Activated CD4-positive, alpha-beta T cell treated with anti-CD3 and anti-CD28 coated beads for 24 hours (primary cell): ENCODE measurements at regions not wholly inside any gene's neighbourhood (a gene's known extent, or its start where the extent isn't known, plus 50 kb on each side); places are given as distances from the start of the nearest gene placed in this dataset.
"Not testable (repeated sequence)": the region's sequence is repeated elsewhere in the genome, so short reads cannot be mapped to it uniquely, and the experiment has no call there.

Experiments used
- DNase-seq, 2 donors: peaks; one replicate each; pipeline ENCODE4 v3.0.0-alpha.2; 2020; ENCODE audit warnings: low read depth in 2 of 2

GRCh38 chr18:59848002-59848401 lies 51.8 kb upstream of the PMAIP1 start:
- DNase-seq = no peak

GRCh38 chr18:59847491-59847846 lies 52.3 kb upstream of the PMAIP1 start:
- not testable (repeated sequence) for DNase-seq

GRCh38 chr18:59846814-59847490 lies 52.8 kb upstream of the PMAIP1 start:
- peak in 1 of 2 donors; percentile 38 for DNase-seq

DNA sequence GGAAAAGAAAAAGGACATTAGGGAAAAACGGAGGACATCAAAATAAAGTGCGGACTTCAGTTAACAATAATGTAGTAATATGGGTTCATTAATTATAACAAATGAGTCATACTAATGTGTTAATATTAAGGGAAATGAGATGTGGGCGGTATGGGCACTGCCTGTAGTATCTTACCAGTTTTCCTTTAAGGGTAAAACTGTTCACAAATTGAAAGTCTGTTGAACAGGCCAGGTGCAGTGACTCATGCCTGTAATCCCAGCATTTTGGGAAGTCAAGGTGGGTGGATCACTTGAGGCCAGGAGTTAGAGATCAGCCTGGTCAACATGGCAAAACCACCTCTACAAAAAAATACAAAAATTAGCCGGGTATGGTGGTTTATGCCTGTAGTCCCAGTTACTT lies 56.8 kb upstream of the PMAIP1 start:
- no peak for DNase-seq

GRCh38 chr18:59839931-59840685 lies 59.7 kb upstream of the PMAIP1 start:
- no peak for DNase-seq

DNA sequence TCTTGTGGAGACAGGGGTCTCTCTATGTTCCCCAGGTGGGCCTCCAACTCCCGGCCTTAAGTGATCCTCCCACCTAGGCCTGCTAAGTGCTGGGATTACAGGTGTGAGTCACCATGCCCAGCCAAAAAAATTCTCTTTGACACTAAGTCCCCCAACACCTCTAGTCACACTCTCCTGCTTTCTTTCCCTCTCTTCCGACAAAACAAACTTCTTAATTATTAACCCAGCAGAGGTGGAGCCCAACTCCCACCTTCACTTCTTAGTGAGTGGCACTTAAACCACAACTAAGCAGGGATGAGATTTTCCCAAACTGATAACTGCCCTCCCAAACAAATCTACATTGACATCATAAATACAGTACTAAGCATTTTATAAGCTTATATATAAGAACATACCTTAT lies 60.5 kb upstream of the PMAIP1 start:
- no peak for DNase-seq

- peak in 1 of 2 donors; percentile 18 for DNase-seq
These were observed 62.2 kb upstream of the PMAIP1 start for GRCh38 chr18:59837586-59837985.

DNA sequence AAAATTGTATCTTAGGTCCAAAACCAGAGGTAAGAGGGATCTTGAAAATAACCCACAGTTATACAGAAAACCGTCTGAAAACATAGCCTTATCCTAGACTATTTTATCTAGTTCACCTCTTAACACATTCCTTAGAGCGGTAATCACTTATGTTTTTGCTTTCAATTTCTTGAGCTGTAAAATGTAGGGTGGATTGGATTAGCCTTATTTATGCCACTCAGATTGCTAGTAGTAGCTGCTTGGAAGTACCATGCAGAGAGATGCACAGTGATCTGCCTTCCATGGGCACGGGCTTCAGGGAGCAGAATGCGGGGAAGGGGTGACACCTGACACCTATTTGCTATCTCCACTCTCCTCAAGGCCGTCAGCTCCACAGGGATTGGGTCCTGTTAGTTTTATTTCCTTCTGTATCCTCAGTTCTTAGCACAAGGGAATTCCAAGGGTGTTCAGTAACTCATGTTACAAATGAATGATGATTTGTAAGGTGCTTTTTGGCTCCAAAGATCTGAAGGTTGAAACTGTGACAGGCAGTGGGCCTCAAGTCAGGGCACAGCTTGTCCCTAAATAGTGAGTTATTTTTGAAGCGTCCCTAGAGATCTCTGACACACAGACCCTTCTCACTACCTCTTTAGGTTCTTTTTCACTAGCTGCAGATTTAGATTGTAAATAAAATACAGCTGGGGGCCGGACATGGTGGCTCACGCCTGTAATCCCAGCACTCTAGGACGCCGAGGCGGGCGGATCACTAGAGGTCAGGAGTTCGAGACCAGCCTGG lies 64.0 kb upstream of the PMAIP1 start:
- no peak for DNase-seq

DNA sequence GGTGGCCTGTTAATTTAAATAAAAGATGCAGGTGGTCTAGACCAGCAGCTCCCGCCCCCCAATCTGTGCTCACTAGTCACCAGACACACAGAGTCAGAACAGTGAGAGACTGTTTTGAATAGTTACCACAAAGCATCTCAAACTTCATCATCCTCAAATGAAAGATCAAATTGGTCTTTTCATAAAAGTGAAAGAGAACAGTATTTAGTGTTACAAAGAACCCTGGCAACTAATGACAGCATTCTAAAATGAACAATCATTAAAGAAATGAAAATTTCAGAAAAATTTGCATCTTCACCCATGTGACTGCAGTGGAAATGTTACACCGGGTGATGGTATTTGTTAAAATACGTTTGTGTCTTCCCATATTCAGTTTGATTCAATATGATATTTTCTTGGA lies 65.5 kb upstream of the PMAIP1 start:
- DNase-seq = no peak

DNA sequence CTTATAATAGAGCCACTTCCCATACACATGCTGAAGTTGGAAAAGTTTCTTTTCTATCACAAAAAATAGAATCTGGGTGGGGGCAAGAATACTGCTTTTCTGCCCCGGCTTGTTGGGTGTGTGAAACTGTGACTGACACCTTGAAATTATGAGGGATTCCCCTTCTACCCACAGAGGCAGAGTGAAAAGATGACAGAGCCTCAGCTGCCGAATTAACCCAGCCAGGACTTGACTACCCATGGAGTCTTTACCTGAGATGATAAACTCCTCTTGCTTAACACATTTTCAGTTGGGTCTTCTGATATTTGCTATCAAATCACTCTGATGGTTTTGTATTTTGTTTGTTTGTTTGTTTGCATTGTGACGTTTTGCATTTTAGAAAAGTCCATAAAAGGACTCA lies 66.0 kb upstream of the PMAIP1 start:
- DNase-seq = no peak

GRCh38 chr18:59823596-59824195 lies 76.1 kb upstream of the PMAIP1 start:
- peak in 1 of 2 donors; percentile 27 for DNase-seq

- DNase-seq = no peak
These were observed 76.9 kb upstream of the PMAIP1 start for GRCh38 chr18:59822612-59823550.

DNA sequence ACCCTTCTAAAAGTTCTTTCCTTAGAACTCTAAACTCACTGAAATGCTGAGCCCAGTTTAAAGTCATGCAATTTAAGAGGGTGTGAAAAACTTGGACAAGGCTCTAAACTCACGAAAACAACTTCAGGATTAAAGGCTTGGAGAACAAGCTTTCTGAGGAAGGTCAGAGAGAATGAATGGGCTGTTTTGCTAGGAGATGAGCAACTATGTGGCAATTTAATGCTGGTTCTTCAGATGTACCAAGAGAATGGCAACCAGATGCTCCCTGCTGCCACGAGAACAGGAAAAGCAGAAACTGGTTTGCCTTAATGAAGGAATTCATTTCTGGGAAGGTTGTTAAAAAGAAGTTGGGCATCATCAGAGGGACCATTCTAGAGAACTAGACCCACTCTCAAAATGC lies 77.8 kb upstream of the PMAIP1 start:
- DNase-seq = no peak

DNA sequence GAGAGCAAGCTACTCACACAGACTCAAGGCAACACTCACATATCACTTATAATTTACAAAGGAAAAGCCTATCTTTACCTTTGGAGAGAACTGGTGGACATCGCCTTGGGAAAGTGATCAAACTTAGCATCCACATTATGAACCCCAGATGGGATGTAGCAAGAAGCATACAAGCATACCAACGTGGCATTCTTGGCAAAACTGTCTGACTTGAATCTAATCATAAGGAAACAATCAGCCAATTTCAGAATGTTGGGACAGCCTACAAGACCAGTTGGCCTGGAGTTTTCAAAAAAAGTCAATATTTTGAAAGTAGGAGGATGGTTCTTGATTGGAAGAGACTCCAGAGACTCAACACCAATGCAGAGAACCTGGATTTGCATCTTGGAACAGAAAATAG lies 79.1 kb upstream of the PMAIP1 start:
- DNase-seq = no peak

DNA sequence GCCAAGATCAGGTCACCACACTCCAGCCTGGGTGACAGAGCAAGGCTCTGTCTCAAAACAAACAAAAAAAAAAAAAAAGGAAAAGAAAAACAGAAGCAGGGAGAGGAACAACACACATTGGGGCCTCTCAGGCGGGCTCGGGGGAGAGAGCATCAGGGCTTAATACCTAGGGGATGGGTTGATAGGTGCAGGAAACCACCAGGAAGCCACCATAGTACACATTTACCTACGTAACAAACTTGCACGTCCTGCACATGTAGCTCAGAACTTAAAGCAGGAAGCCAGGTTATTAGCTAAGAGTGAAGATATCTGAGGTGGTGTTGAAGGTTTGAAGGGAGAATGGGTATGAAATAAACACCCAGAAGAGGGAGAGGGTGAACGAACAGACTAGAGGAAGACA lies 81.0 kb upstream of the PMAIP1 start:
- DNase-seq = no peak

GRCh38 chr18:59814891-59815290 lies 84.9 kb upstream of the PMAIP1 start:
- no peak for DNase-seq

GRCh38 chr18:59813942-59814341 lies 85.9 kb upstream of the PMAIP1 start:
- no peak for DNase-seq

DNA sequence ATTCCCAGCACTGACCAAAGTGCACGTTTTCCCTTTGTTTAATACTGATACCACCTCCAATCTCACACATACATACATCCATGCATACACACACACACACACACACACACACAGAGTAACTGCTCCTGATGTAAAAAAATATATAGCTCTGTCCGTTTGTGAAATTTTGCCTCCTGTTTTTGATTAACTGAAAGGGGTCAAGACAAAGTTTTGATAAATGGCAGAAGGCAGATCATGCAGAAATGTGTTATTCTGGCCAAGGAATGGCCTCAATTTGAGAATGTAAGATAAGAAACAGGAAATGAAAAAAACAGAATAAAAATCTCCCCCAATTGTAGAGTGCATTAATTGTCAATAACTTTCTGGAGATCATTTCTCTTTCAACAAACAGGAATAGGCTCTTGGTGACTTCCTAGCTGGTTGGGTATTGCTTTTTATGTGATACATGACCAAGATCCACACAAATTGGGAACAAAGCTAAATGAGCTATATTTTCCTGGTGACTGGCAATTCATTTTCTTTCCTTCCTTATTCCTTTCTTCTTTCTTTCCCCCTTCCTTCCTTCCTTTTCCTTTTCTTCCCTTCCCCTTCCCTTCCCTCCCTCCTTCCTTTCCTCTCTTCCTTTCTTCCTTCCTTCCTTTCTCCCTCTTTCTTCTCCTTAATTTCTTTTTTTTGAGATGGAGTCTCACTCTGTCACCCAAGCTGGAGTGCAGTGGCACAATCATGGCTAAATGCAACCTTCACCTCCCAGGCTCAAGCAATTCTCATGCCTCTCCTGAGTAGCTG lies 88.9 kb upstream of the PMAIP1 start:
- no peak for DNase-seq

DNA sequence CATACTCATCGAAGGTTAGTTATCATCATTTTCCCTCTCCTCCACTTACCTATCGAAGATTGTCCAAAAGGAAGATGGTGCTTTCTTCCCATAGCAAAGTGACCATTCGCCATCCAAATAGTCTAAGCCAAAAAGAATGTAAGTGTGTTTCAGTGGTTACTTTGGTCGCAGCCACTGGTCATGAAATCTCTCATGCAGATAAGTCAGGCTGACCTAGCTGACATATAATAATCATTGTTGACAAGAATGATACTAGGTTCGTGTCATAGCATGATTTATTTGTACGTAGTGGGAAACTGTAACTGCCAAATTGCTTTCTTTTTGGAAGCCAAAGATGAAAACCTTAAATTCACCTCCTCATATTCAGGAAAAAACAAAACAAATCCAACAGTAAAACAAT lies 89.6 kb upstream of the PMAIP1 start:
- no peak for DNase-seq

DNA sequence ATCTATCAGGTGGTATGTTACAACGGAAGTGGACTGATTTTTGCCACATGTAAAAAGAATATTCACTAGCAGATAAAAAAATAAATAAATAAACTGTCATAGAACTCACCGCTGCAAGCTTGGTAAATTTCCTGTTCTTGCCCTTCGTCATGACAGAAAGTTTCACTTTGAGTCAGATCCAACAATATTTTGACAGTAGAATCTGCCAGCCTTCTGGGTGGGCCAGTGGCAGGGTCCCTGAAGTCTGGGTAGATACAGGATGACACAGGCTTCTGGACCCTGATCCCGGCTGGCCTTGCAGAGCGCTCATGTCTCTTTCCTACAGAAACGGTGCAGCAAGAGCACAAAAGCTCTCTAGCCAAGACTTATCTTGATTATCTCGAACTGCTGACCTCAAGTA lies 97.8 kb upstream of the PMAIP1 start:
- no peak for DNase-seq

- no peak for DNase-seq
These were observed 98.2 kb upstream of the PMAIP1 start for GRCh38 chr18:59801576-59801975.
